Naive thymus-derived CD4-positive, alpha-beta T cell (primary cell): ENCODE measurements at regions not wholly inside any gene's neighbourhood (a gene's known extent, or its start where the extent isn't known, plus 50 kb on each side); places are given as distances from the start of the nearest gene placed in this dataset.

Experiments
- ATAC-seq: fragments of 150-1000 bp; cut with Tn5 transposase; 2 replicates; pipeline ENCODE4 v1.10.0; 2021; ENCODE audit warnings: mild to moderate bottlenecking, moderate library complexity
- CTCF ChIA-PET: fragments of 350-600 bp; sonication (Branson Sonifier 250); formaldehyde crosslinking; loops from one replicate; lab custom pipeline; 2021; ENCODE audit warnings: antibody characterized with exemption; lab: Charles Lee
- POLR2A ChIA-PET: fragments of 350-600 bp; sonication (Branson Sonifier 250); formaldehyde crosslinking; loops from one replicate; lab custom pipeline; 2021; ENCODE audit warnings: antibody characterized with exemption, inconsistent platforms; lab: Charles Lee
- DNase-seq, 9 donors: peaks; one replicate each; pipeline versions ENCODE4 v3.0.0 to v3.0.0-alpha.2; 2020 to 2022; ENCODE audit warnings: mixed read lengths in 1 of 9
- H3K27ac ChIP-seq: one replicate; pipeline ENCODE4 v1.7.0; 2013; ENCODE audit warnings: mild to moderate bottlenecking, low read depth, low read length, moderate library complexity
- H3K27me3 ChIP-seq, 2 donors: one replicate each; pipeline ENCODE4 v1.7.0; 2013; ENCODE audit warnings: low read length in 2 of 2, mild to moderate bottlenecking in 2 of 2, moderate library complexity in 2 of 2; ENCODE audit not compliant: control insufficient read depth in 2 of 2, insufficient read depth in 2 of 2
- H3K36me3 ChIP-seq, 3 experiments: 1 replicate in 2 of 3; 2 replicates in 1 of 3; pipeline ENCODE4 v1.7.0; 2013; ENCODE audit warnings: low read length in 3 of 3, mild to moderate bottlenecking in 3 of 3, moderate library complexity in 1 of 3; ENCODE audit not compliant: insufficient read depth in 3 of 3, control insufficient read depth in 2 of 3
- H3K4me1 ChIP-seq, 2 donors: one replicate each; pipeline ENCODE4 v1.7.0; 2013; ENCODE audit warnings: low read length in 2 of 2, mild to moderate bottlenecking in 2 of 2, moderate library complexity in 1 of 2; ENCODE audit not compliant: control insufficient read depth in 2 of 2, insufficient read depth in 2 of 2
- H3K4me3 ChIP-seq: 2 replicates; pipeline ENCODE4 v1.7.0; 2013; ENCODE audit warnings: mild to moderate bottlenecking, low read length
- H3K9me3 ChIP-seq, 3 experiments: 1 replicate in 2 of 3; 2 replicates in 1 of 3; pipeline ENCODE4 v1.7.0; 2013; ENCODE audit warnings: low read length in 3 of 3; ENCODE audit not compliant: control insufficient read depth in 2 of 3
- H3K27ac Mint-ChIP-seq, 9 donors: one replicate each; pipeline ENCODE4 v1.8.0; 2020 to 2022; ENCODE audit warnings: mixed read lengths in 9 of 9, mild to moderate bottlenecking in 8 of 9, moderate library complexity in 5 of 9, inconsistent platforms in 2 of 9
- H3K27me3 Mint-ChIP-seq, 5 donors: one replicate each; pipeline ENCODE4 v1.8.0; 2021 to 2022; ENCODE audit warnings: mixed read lengths in 5 of 5, mild to moderate bottlenecking in 1 of 5
- H3K36me3 Mint-ChIP-seq, 5 donors: one replicate each; pipeline ENCODE4 v1.8.0; 2020 to 2022; ENCODE audit warnings: mixed read lengths in 5 of 5, mild to moderate bottlenecking in 3 of 5, inconsistent platforms in 1 of 5
- H3K4me1 Mint-ChIP-seq, 7 donors: one replicate each; pipeline ENCODE4 v1.8.0; 2020 to 2022; ENCODE audit warnings: mixed read lengths in 7 of 7, mild to moderate bottlenecking in 3 of 7, inconsistent platforms in 1 of 7
- H3K4me3 Mint-ChIP-seq, 10 donors: one replicate each; pipeline ENCODE4 v1.8.0; 2020 to 2022; ENCODE audit warnings: mild to moderate bottlenecking in 10 of 10, mixed read lengths in 10 of 10, moderate library complexity in 6 of 10, inconsistent platforms in 2 of 10
- H3K9me3 Mint-ChIP-seq, 11 donors: one replicate each; pipeline ENCODE4 v1.8.0; 2020 to 2022; ENCODE audit warnings: mixed read lengths in 11 of 11, mild to moderate bottlenecking in 4 of 11, inconsistent platforms in 1 of 11, moderate library complexity in 1 of 11
- intact Hi-C, 2 donors: fragments of 100-400 bp; cut with micrococcal nuclease; formaldehyde crosslinking; loops; one replicate each; pipeline ENCODE4 v1.15.1; 2023

DNA sequence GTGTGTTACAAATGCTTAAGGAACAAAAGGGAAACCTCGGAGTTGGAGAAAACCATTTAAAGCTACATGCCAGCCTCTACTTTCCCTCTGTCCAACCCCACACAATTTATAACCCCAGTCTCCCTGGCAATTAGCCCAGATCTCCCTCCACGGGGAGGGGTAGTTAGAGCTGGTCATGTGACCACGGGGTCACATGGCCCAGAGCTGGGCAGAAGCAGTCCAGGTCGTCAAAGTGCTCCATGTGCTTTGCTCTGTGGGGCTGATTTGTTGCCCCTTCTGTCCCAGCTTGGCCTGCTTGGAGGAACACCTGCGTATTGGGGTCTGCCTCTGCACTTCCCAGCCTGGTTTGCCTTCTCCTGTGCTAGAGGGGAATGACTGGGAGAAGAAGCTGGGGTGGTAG is 219.1 kb downstream of the RBM19 start:
- ATAC-seq (no peak), DNase-seq (no peak)
- Mint-ChIP-seq H3K36me3 (no peaks in the 10 kb centered on the region), H3K9me3 (peaks cover 0 to 3% (median 0%) of the 10 kb centered on the region in 11 donors), H3K27ac (no peak overlapping the region), H3K27me3 (peaks cover 12 to 53% (median 44%) of the 10 kb centered on the region in 5 donors), H3K4me3 (no peak overlapping the region), H3K4me1 (no peaks in the 10 kb centered on the region)
- ChIA-PET POLR2A (no interaction called here), CTCF (no interaction called here)
- no peaks in the 10 kb centered on the region for H3K9me3 ChIP-seq
- H3K27ac ChIP-seq: no peak overlapping the region
- intact Hi-C loops: no loop called here
- no peak overlapping the region for H3K4me3 ChIP-seq
- H3K4me1 ChIP-seq: no peaks in the 10 kb centered on the region
- H3K36me3 ChIP-seq: no peaks in the 10 kb centered on the region
- no peaks in the 10 kb centered on the region for H3K27me3 ChIP-seq

DNA sequence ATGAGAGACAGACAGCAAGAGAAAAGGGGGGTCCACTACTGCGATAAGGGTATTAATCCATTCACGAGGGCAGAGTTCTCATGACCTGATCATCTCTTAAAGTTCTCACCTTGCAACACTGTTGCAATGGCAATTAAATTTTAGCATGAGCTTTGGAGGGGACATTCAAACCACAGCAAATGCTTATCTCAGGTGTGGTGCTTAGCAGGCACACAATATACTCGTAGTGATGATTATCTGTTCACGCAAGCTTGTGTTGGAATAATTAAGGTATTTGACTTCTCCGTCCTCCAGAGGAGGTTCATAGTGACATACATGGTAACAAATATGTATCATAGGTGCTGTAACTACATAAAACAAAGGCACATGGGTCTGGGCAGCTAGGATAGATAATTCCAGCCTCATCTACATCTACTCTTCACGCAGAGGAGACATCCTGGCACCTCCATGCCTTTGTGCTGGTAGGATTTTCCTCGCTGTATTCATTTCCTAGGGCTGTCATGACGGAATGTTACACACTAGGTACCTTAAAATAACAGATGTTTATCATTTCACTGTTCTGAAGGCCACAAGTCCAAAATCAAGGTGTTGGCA is 221.2 kb downstream of the RBM19 start:
- Mint-ChIP-seq H3K36me3 (no peaks in the 10 kb centered on the region), H3K27ac (no peak overlapping the region), H3K4me1 (no peaks in the 10 kb centered on the region), H3K27me3 (peaks cover 12 to 66% (median 58%) of the 10 kb centered on the region in 5 donors), H3K9me3 (peaks cover 0 to 3% (median 0%) of the 10 kb centered on the region in 11 donors), H3K4me3 (no peak overlapping the region)
- Histone ChIP-seq H3K27ac (no peak overlapping the region), H3K4me1 (no peaks in the 10 kb centered on the region), H3K9me3 (no peaks in the 10 kb centered on the region), H3K27me3 (no peaks in the 10 kb centered on the region), H3K4me3 (no peak overlapping the region), H3K36me3 (no peaks in the 10 kb centered on the region)
- POLR2A ChIA-PET: no interaction called here
- DNase-seq (no peak), ATAC-seq (no peak)
- CTCF ChIA-PET: no interaction called here
- intact Hi-C loops: no loop called here

DNA sequence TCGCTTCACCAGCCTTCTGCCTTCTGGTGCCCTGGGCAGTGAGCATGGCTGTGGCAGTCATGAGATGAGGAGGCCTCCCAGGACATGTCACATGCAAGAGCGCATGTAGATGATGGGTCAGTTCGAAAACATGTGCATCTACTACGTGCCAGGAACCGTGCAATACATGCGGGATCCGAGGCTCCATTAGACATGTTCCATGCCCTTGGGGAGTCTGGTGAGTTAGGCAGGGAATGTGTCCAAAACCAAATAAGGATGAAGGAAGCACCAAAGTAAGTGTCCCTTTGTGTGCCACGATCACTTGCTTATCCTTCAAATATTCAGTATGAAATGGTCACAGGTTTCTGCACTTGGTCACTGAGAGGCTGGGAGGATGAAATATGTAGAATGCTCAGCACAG is 223.3 kb downstream of the RBM19 start:
- H3K9me3 ChIP-seq: no peaks in the 10 kb centered on the region
- H3K27ac Mint-ChIP-seq: no peak overlapping the region
- no peak for DNase-seq

DNA sequence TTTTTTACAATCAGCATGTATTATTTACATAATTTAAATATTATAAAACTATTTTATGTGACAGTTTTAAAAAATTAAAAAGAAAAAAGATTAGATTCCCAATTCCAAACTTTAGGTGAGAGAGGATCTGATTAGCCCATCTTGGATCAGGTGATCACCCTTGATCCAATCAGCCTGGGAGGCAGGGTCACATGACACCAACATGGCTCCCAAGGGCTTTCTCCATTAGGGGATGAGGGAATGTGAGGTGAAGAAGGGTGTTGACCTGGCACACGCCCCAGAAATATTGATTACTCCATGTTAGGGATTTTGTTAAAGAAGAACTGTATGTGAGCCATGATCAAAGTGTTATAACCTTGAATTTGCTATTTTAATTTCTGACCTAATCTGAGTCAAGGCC is 225.4 kb downstream of the RBM19 start:
- peaks cover 0 to 7% (median 2%) of the 10 kb centered on the region in 11 donors for H3K9me3 Mint-ChIP-seq
- no peaks in the 10 kb centered on the region for H3K36me3 Mint-ChIP-seq
- Histone ChIP-seq H3K27ac (no peak overlapping the region), H3K4me3 (no peak overlapping the region), H3K36me3 (no peaks in the 10 kb centered on the region), H3K27me3 (no peaks in the 10 kb centered on the region), H3K9me3 (no peaks in the 10 kb centered on the region), H3K4me1 (no peaks in the 10 kb centered on the region)
- no peak overlapping the region for H3K4me3 Mint-ChIP-seq
- intact Hi-C loops: no loop called here
- DNase-seq (no peak), ATAC-seq (no peak)
- H3K27me3 Mint-ChIP-seq: peaks cover 6 to 67% (median 53%) of the 10 kb centered on the region in 5 donors
- ChIA-PET CTCF (no interaction called here), POLR2A (no interaction called here)
- H3K4me1 Mint-ChIP-seq: no peaks in the 10 kb centered on the region
- no peak overlapping the region for H3K27ac Mint-ChIP-seq

More for the DNA sequence above, 223.3 kb downstream of the RBM19 start:
- Histone ChIP-seq H3K4me1 (no peaks in the 10 kb centered on the region), H3K4me3 (no peak overlapping the region), H3K27ac (no peak overlapping the region), H3K36me3 (no peaks in the 10 kb centered on the region), H3K27me3 (no peaks in the 10 kb centered on the region)
- Mint-ChIP-seq H3K36me3 (no peaks in the 10 kb centered on the region), H3K4me3 (no peak overlapping the region), H3K27me3 (peaks cover 12 to 71% (median 59%) of the 10 kb centered on the region in 5 donors), H3K4me1 (no peaks in the 10 kb centered on the region), H3K9me3 (peaks cover 0 to 7% (median 2%) of the 10 kb centered on the region in 11 donors)
- no peak for ATAC-seq
- POLR2A ChIA-PET: no interaction called here
- CTCF ChIA-PET: no interaction called here
- intact Hi-C loops: no loop called here

DNA sequence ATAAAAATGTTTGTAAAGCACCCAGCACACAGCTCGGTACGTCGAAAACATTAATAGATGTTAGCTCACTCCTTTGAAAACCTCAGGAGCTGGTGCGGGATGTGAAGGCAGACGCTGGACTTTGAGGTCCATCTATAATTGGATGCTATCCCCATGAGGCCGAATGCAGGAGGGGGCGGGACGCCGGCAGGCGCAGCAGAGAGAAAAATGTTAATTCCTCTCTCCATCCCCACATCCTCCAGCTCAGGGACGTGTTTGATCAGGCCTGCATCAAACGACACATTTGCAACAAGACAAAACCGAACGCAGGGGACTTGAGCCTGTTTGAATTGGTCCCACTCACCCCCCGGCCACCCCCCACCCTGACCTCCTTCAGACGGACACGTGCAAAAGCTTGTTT is 231.0 kb downstream of the RBM19 start:
- Histone ChIP-seq H3K9me3 (no peaks in the 10 kb centered on the region), H3K27me3 (no peaks in the 10 kb centered on the region), H3K27ac (no peak overlapping the region), H3K36me3 (no peaks in the 10 kb centered on the region), H3K4me3 (no peak overlapping the region), H3K4me1 (no peaks in the 10 kb centered on the region)
- DNase-seq: no peak
- Mint-ChIP-seq H3K27ac (no peak overlapping the region), H3K36me3 (no peaks in the 10 kb centered on the region), H3K4me3 (no peak overlapping the region), H3K27me3 (peaks cover 2 to 48% (median 27%) of the 10 kb centered on the region in 5 donors), H3K9me3 (peaks cover 0 to 11% (median 2%) of the 10 kb centered on the region in 11 donors), H3K4me1 (no peaks in the 10 kb centered on the region)
- ChIA-PET POLR2A (no interaction called here), CTCF (no interaction called here)
- intact Hi-C loops: no loop called here
- no peak for ATAC-seq

DNA sequence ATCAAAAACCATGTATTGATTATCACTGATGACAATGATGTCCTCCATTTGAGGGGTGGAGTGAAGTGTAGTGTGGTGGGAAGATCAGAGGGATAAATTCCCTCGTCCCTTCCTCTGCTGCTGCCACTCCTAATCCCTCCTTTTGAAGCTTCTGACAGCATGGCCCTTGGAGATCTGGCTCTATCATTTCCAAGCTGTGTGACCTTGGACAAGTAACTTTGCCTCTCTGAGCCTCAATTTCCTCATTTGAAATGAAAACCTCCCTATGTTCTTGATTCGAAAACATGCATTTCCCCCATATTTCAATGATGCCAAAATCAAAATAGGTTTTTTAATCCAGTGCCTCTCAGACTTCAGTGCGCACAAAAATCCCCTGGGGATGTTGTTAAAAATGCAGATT is 231.6 kb downstream of the RBM19 start:
- CTCF ChIA-PET: no interaction called here
- Mint-ChIP-seq H3K27me3 (peaks cover 2 to 46% (median 28%) of the 10 kb centered on the region in 5 donors), H3K9me3 (peaks cover 0 to 11% (median 2%) of the 10 kb centered on the region in 11 donors), H3K4me3 (no peak overlapping the region), H3K36me3 (no peaks in the 10 kb centered on the region), H3K27ac (no peak overlapping the region), H3K4me1 (no peaks in the 10 kb centered on the region)
- intact Hi-C loops: no loop called here
- H3K4me3 ChIP-seq: no peak overlapping the region
- no peaks in the 10 kb centered on the region for H3K9me3 ChIP-seq
- H3K27me3 ChIP-seq: no peaks in the 10 kb centered on the region
- H3K27ac ChIP-seq: no peak overlapping the region
- no peaks in the 10 kb centered on the region for H3K36me3 ChIP-seq
- no peak for ATAC-seq
- no peaks in the 10 kb centered on the region for H3K4me1 ChIP-seq
- DNase-seq: no peak
- POLR2A ChIA-PET: no interaction called here

DNA sequence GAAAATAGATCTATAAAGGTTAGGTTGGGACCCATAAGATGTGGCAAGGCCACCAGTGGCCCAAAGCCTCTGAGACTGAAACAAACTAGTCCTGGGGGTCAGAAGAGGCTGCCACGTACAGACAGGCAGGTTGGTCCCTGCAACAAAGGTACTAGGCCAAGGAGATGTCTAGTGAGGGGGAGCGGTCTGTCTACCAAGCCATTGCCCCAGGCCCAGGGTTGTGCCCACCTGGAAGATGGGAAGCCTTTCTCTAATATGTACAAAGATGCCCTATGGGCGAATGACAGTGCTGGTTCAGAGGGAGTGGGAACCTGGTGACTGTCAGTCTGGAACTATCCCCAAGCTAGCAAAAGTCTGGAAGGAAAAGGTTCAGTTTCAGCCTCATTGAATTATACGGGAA is 233.2 kb downstream of the RBM19 start:
- Histone ChIP-seq H3K9me3 (no peaks in the 10 kb centered on the region), H3K36me3 (no peaks in the 10 kb centered on the region), H3K4me1 (no peaks in the 10 kb centered on the region), H3K27me3 (no peaks in the 10 kb centered on the region), H3K27ac (no peak overlapping the region), H3K4me3 (no peak overlapping the region)
- Mint-ChIP-seq H3K9me3 (peaks cover 0 to 4% (median 0%) of the 10 kb centered on the region in 11 donors), H3K36me3 (no peaks in the 10 kb centered on the region), H3K27ac (no peak overlapping the region), H3K27me3 (peaks cover 2 to 42% (median 33%) of the 10 kb centered on the region in 5 donors), H3K4me3 (no peak overlapping the region), H3K4me1 (no peaks in the 10 kb centered on the region)
- ChIA-PET CTCF (no interaction called here), POLR2A (no interaction called here)
- intact Hi-C loops: no loop called here
- DNase-seq: no peak
- no peak for ATAC-seq
